ENCODE measurements at regions not wholly inside any gene's neighbourhood (a gene's known extent, or its start where the extent isn't known, plus 50 kb on each side); places are given as distances from the start of the nearest gene placed in this dataset.
"Not testable (repeated sequence)": the region's sequence is repeated elsewhere in the genome, so short reads cannot be mapped to it uniquely, and the experiment has no call there.

GRCh38 chr15:69769336-69769735, 316.7 kb downstream of the RPLP1 start:
- DNase-seq (ENCODE audit: extremely low spot score, insufficient read length, low read depth); FAIRE-seq: not testable (repeated sequence)

GRCh38 chr15:69774258-69774657, 321.6 kb downstream of the RPLP1 start:
- FAIRE-seq; DNase-seq (ENCODE audit: extremely low spot score, insufficient read length, low read depth): not testable (repeated sequence)

- not testable (repeated sequence) for DNase-seq (ENCODE audit: extremely low spot score, insufficient read length, low read depth); FAIRE-seq
These were observed 322.1 kb downstream of the RPLP1 start for GRCh38 chr15:69774711-69775110.

- FAIRE-seq = no peak
- no peak for DNase-seq (ENCODE audit: extremely low spot score, insufficient read length, low read depth)
These were observed 320.4 kb downstream of the TLE3 start for GRCh38 chr15:69777356-69777755.

DNA sequence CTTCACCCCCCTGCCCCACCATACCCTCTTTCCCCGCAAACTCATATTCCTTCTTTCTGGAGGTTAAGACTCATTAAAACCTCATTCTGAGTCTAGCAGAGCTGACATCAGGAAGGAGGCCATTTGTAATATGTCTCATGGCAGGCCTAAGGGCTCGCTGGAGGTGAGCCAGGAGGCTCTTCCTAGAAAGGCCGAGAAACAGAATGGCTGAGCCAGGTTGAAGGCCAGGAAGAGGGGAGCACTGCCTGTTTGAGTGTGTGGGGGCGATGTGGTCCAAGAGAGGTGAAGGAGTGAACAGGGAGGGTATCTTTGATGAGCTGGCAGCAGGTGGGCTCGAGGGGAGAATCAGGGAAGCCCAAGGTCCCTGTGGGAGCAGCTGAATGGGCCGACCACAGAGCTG, 317.3 kb downstream of the TLE3 start:
- FAIRE-seq = no peak

GRCh38 chr15:69780981-69781380, 316.7 kb downstream of the TLE3 start:
- DNase-seq (ENCODE audit: extremely low spot score, insufficient read length, low read depth) (no peak), FAIRE-seq (no peak)

More for the DNA sequence above, 317.3 kb downstream of the TLE3 start:
- DNase-seq (ENCODE audit: extremely low spot score, insufficient read length, low read depth) = no peak

- FAIRE-seq (no peak), DNase-seq (ENCODE audit: extremely low spot score, insufficient read length, low read depth) (no peak)
These were observed 316.1 kb downstream of the TLE3 start for GRCh38 chr15:69781411-69782125.

DNA sequence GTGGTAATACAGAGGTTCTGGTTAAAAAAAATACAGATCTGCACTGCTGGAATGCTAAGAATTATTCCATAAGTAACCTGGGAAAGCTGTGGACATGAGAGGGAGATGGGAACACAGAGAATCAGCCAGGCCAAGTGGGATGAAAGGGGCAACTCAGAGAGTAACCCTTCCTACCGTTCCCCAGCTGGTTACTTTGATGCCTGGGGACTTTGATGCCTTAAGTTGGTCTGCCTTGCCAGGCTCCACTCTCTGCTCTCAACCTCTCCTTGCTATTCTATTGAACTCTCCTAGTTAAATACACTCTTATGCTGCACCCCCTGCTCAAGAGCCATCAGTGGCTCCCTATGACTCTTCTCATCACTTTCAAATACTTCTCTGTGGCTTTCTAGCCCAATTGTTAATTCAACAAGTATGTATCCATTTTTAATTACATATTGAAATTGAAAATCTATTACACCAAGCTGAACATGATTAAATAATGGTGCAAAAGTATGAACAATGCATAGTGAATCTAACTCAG, 315.5 kb downstream of the TLE3 start:
- FAIRE-seq (no peak), DNase-seq (ENCODE audit: extremely low spot score, insufficient read length, low read depth) (no peak)

DNA sequence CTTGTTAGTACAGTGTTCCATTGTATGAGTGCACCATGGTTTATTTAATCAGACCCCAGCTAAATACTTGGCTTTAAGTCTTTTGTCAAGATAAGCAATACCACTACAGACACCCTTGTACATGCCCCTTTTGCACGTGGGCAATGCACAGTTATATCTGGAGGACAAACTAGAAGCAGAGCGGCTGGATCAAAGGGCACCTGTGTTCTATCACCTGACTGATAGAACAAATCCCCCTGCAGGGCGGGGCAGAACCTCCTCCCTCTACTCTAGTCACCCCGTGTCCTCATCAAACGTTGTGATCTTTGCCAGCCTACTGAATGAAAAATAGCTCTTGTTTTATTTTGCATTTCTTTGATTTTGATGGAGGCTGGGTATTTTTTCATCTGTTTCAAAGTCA, 314.9 kb downstream of the TLE3 start:
- FAIRE-seq = no peak
- DNase-seq (ENCODE audit: extremely low spot score, insufficient read length, low read depth) = no peak

GRCh38 chr15:69783211-69783610, 314.5 kb downstream of the TLE3 start:
- FAIRE-seq (no peak), DNase-seq (ENCODE audit: extremely low spot score, insufficient read length, low read depth) (no peak)

DNA sequence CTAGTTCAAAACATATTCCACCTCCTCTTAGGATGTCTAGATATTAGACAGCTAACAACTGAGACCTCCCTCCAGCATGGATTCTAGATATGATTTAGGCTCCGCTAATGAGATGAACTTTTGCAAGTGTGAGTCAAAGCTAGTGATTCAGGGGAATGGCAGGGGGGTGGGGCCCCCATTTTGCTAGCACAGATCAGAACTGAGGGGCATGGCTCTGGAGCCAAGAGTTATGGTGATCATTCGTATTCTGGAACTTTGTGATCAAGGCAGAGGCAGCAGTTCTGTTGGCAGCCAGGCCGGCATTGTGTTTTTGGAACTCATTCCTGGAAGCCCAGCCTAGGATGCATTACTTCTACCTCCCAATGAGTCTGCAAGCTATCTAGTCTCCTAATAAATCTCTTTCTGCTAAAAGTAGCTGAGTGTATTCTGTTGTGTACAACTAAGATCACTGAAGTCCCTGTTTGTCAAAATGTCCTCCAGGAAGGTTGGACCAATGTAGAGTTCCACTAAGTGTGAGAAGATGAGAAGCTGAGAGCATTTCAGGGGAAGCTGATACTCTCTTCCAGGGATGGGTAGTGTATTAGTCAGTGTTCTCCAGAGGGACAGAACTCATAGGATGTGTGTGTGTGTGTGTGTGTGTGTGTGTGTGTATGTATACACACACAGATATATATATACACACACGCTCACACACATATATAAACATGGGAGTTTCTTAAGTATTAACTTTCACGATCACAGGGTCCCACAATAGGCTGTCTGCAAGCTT, 312.7 kb downstream of the TLE3 start:
- no peak for DNase-seq (ENCODE audit: extremely low spot score, insufficient read length, low read depth)
- FAIRE-seq = no peak

DNA sequence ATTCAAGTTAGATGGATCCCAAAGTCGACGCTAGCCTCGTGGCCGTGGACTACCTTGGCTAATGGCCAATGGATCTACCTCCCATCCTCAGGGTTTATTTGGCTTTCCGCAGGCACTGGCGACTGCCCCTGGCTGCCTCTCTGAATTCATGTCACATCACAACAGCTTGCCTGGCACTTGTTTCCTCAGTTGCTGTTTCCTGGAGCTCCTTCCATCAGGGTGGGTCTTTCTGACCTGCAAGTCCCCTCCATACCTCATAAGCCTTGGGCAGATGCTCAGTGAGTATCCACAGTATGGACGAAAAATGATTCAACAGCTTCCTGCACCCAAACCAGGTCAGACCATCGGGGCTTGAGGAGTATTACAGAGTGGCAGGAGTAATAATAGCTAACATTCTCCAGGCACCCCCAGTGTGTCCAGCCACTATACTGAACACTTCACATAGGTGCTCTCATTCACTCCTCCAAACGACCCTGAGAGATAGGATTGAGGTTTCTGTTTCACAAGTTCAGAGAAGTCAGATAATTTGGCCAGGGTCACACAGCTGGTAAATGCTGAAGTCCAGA, 311.5 kb downstream of the TLE3 start:
- DNase-seq (ENCODE audit: extremely low spot score, insufficient read length, low read depth) (no peak), FAIRE-seq (no peak)

DNA sequence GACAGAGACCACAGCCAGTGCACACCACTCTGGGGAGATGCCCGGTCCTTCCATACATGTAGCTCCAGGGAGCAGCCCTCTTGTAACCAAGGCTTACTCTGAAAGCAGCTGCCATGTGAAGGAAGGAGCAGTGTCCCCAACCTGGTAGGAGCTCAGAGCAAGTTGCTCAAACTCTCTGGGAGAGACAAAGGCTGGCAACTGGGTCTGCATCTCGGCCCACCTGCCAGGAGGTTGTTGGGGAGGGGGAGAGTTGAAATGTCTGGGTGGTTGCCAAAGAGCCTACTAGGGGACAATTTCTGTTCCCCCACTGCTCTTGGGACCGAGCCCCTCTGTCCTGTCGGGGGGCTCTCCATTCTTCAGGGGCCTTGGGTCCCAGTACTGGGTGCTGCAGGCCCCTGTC, 309.9 kb downstream of the TLE3 start:
- DNase-seq (ENCODE audit: extremely low spot score, insufficient read length, low read depth) (no peak), FAIRE-seq (no peak)

DNA sequence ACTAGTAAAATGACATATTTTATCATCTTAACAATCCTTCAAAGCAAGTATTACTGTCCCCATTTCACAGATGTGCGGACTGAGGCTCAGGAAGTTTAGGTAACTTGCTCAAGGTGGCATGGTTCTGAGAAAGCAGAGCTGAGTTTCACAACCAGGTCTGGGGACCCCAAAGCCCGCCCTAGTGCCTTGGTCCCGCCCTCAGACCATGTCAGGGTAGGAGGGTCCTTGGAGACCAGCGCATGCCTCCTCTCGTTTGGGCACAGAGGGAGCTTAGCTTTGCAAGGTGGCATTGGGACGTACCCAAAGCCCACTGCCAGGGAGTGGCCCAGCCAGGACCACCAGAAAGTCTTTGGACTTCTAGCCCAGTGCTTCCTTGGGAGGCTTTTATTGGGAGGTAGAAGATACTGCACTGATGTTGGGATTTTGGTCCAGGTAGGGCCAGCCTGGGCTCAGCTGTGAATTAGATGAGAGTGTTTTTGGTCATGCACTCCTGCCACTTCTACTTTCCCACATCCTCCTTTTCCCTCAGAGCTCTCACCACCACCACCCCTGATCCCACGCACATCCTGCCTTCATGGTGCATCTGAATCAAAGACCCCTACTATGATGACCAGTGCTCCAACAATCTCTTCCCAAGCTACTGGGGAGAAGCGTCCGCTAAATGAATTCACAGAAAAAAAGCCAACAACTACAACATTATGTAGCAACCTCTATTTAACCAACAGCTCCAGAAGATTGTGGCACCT, 307.9 kb downstream of the TLE3 start:
- no peak for DNase-seq (ENCODE audit: extremely low spot score, insufficient read length, low read depth)
- no peak for FAIRE-seq

- FAIRE-seq = no peak
These were observed 307.1 kb downstream of the TLE3 start for GRCh38 chr15:69790632-69791031.

GRCh38 chr15:69792823-69793222, 304.9 kb downstream of the TLE3 start:
- no peak for DNase-seq (ENCODE audit: extremely low spot score, insufficient read length, low read depth)

More at GRCh38 chr15:69790632-69791031, 307.1 kb downstream of the TLE3 start:
- no peak for DNase-seq (ENCODE audit: extremely low spot score, insufficient read length, low read depth)

DNA sequence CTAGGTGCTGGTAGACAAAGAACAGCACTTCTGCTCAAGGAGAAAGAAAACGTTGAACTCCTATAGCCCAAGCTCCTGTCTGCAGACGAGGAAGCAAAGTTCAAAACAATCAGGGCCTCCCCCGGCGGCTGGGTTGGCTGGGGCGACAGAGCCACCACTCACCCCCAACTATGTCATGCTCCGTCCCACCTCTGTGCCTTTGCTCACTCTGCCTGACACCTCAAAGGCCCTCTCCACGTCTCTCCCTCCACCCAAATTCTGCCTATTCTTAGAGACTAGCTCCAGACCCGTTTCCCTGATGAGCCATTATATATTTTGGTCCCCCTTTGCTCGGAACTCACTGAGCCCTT, 304.3 kb downstream of the TLE3 start:
- FAIRE-seq (no peak), DNase-seq (ENCODE audit: extremely low spot score, insufficient read length, low read depth) (no peak)

More at GRCh38 chr15:69792823-69793222, 304.9 kb downstream of the TLE3 start:
- FAIRE-seq = no peak

DNA sequence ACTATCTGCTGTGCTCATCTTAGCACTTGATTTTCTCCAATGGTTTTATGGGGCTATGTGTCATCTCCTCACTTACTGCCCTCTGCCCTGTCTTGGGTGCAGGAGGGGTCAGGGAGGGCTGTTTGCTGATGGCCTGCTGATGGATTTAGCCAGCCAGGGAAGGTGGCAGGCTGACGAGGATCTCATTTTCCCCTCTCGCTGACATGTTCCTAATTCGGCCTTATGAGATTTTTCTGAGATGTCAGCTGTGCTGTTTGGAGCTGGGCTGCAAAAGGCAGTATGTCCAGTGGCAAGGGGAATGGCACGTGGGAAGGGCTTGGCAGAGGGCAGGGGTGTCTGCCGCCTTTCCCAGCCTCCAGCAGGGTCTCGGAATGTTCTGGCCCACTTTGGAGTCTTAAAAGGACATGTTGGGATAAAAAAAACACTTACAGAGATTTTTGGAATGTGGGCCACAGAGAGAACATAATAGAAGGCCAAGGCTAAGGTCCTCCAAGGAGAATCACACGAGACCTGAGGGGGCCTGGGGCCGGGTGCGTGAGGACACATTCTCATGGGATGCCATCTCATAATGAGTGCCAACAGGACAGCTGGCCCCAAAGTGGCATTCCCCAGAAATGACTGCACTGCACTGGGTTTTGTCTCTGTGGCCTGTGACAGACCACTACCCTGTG, 303.8 kb downstream of the TLE3 start:
- FAIRE-seq = no peak
- DNase-seq (ENCODE audit: extremely low spot score, insufficient read length, low read depth) = no peak

DNA sequence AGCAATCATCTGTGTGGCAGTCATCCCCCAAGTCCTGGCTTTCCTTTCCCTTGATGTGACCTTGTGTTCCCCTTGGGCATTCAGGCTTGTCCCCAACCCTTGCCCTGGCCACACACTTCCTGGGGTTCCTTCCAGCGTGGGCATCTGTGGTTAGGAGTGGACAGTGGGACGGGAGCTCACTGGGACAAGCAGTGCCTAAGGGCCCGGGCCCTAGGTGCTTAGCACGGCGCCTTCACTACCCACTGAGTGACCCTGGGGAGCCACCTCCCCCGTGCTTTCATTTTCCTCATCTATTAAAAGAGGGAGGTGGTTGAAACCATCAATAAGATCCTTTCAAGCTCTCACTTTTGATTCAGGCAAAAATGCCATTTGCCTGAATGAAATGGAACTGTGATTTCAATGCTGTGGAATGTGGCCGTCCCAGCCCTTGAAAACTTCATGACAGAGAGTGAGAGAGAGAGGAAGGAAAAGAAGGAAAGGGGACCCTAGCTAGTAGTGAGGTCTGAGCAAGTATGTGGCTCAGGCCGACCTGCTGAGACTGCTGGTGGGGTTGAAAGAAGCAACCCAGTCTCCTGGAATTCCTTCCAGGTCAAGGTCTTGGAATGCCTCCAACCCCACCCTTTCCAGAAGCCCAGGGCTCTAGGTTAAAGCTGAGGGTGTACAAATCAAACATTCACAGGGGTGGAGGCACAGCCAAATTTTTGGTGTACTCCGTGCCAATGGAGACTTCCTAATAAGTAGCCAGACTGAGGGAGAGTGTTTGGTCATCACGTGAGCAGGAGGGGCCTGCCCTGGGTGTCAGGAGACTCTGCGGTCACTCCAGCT, 302.9 kb downstream of the TLE3 start:
- DNase-seq (ENCODE audit: extremely low spot score, insufficient read length, low read depth) = no peak

More for the DNA sequence above, 302.9 kb downstream of the TLE3 start:
- FAIRE-seq = no peak
